A673 (cell line): ENCODE measurements at regions not wholly inside any gene's neighbourhood (a gene's known extent, or its start where the extent isn't known, plus 50 kb on each side); places are given as distances from the start of the nearest gene placed in this dataset.

Experiments used
- BruUV-seq: library from RNA; stranded (reverse); fragments of 400-500 nt; replicated peaks from 2 replicates; lab custom pipeline; 2021; lab: Mats Ljungman, UMichigan
- CTCF ChIA-PET: fragments of 300-600 bp; sonication (Branson Sonifier 250); formaldehyde crosslinking; loops from one replicate; lab custom pipeline; 2022; ENCODE audit warnings: antibody characterized with exemption; lab: Charles Lee
- POLR2A ChIA-PET: fragments of 300-600 bp; sonication (Branson Sonifier 250); formaldehyde crosslinking; loops from one replicate; lab custom pipeline; 2022; ENCODE audit warnings: antibody characterized with exemption; ENCODE audit not compliant: low non-redundant PET; lab: Charles Lee
- DNase-seq: peaks from one replicate; pipeline ENCODE4 v3.0.0-alpha.2; 2015; ENCODE audit warnings: low spot score
- H3K27ac ChIP-seq: fragments of 200-600 bp; sonication (generic); 2 replicates; pipeline ENCODE4 v1.5.1; 2016; ENCODE audit warnings: mixed run types, low read depth, mild to moderate bottlenecking, mixed read lengths, antibody characterized with exemption, low read length; ENCODE audit not compliant: poor library complexity, severe bottlenecking
- H3K27me3 ChIP-seq: fragments of 200-600 bp; sonication (generic); replicated peaks from 2 replicates; pipeline ENCODE4 v1.6.1; 2017; ENCODE audit warnings: mixed run types, low read depth, mild to moderate bottlenecking, mixed read lengths, antibody characterized with exemption, low read length; ENCODE audit not compliant: insufficient read depth, poor library complexity
- H3K36me3 ChIP-seq: fragments of 200-600 bp; sonication (generic); 2 replicates; pipeline ENCODE4 v1.6.1; 2016; ENCODE audit warnings: mixed run types, mild to moderate bottlenecking, mixed read lengths, antibody characterized with exemption, low read length; ENCODE audit not compliant: insufficient read depth, poor library complexity, severe bottlenecking
- H3K4me1 ChIP-seq: fragments of 200-600 bp; sonication (generic); 2 replicates; pipeline ENCODE4 v1.6.1; 2017; ENCODE audit warnings: mixed run types, mild to moderate bottlenecking, mixed read lengths, antibody characterized with exemption, low read length; ENCODE audit not compliant: insufficient read depth, poor library complexity, severe bottlenecking
- H3K4me3 ChIP-seq: fragments of 200-600 bp; sonication (generic); 2 replicates; pipeline ENCODE4 v1.5.1; 2016; ENCODE audit warnings: low read depth, mixed run types, mild to moderate bottlenecking, mixed read lengths, low read length; ENCODE audit not compliant: poor library complexity, severe bottlenecking
- H3K9me3 ChIP-seq: fragments of 200-600 bp; sonication (generic); 2 replicates; pipeline ENCODE4 v1.6.1; 2016; ENCODE audit warnings: mixed run types, low read depth, mild to moderate bottlenecking, mixed read lengths, antibody characterized with exemption, low read length; ENCODE audit not compliant: poor library complexity, severe bottlenecking
- EZH2 ChIP-seq: fragments of 200-600 bp; sonication (generic); IDR thresholded peaks from 2 replicates; pipeline ENCODE4 v1.6.1; 2017; ENCODE audit warnings: borderline replicate concordance, low read depth, mild to moderate bottlenecking, mixed read lengths, antibody characterized with exemption, low read length; ENCODE audit not compliant: poor library complexity, severe bottlenecking
- intact Hi-C: fragments of 100-400 bp; cut with micrococcal nuclease; formaldehyde crosslinking; loops from one replicate; pipeline ENCODE4 v1.10.0; 2022; ENCODE audit not compliant: unreplicated experiment
- TF ChIP-seq, protein P1 (sequence below): fragments of 300-800, 200-600 bp; sonication (generic); conservative IDR thresholded peaks from 2 replicates; pipeline ENCODE4 v1.5.1; 2017; ENCODE audit warnings: low read depth, mild to moderate bottlenecking, antibody characterized with exemption, low read length, moderate library complexity, mixed read lengths

GRCh38 chr16:77488652-77489051 lies 53.8 kb upstream of the ADAMTS18 start:
- Histone ChIP-seq H3K4me3 (no peak overlapping the region), H3K27ac (no peak overlapping the region), H3K4me1 (no peaks in the 10 kb centered on the region), H3K9me3 (no peaks in the 10 kb centered on the region), H3K36me3 (no peaks in the 10 kb centered on the region), H3K27me3 (peaks cover 4% of the 10 kb centered on the region)
- no TSS peak for BruUV-seq
- no peak for TF ChIP-seq EZH2
- TF ChIP-seq, protein P1, sequence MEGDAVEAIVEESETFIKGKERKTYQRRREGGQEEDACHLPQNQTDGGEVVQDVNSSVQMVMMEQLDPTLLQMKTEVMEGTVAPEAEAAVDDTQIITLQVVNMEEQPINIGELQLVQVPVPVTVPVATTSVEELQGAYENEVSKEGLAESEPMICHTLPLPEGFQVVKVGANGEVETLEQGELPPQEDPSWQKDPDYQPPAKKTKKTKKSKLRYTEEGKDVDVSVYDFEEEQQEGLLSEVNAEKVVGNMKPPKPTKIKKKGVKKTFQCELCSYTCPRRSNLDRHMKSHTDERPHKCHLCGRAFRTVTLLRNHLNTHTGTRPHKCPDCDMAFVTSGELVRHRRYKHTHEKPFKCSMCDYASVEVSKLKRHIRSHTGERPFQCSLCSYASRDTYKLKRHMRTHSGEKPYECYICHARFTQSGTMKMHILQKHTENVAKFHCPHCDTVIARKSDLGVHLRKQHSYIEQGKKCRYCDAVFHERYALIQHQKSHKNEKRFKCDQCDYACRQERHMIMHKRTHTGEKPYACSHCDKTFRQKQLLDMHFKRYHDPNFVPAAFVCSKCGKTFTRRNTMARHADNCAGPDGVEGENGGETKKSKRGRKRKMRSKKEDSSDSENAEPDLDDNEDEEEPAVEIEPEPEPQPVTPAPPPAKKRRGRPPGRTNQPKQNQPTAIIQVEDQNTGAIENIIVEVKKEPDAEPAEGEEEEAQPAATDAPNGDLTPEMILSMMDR: no peak
- ChIA-PET POLR2A (no interaction called here), CTCF (no interaction called here)
- DNase-seq: no peak
- intact Hi-C loops: no loop called here

- no peak for TF ChIP-seq EZH2
- TF ChIP-seq, protein P1: no peak
- BruUV-seq: no TSS peak
- CTCF ChIA-PET: no interaction called here
- Histone ChIP-seq H3K4me1 (no peaks in the 10 kb centered on the region), H3K36me3 (no peaks in the 10 kb centered on the region), H3K4me3 (no peak overlapping the region), H3K9me3 (no peaks in the 10 kb centered on the region), H3K27me3 (no peaks in the 10 kb centered on the region), H3K27ac (no peak overlapping the region)
- POLR2A ChIA-PET: no interaction called here
- no peak for DNase-seq
- intact Hi-C loops: no loop called here
Observed at GRCh38 chr16:77491091-77491490, 56.3 kb upstream of the ADAMTS18 start.

DNA sequence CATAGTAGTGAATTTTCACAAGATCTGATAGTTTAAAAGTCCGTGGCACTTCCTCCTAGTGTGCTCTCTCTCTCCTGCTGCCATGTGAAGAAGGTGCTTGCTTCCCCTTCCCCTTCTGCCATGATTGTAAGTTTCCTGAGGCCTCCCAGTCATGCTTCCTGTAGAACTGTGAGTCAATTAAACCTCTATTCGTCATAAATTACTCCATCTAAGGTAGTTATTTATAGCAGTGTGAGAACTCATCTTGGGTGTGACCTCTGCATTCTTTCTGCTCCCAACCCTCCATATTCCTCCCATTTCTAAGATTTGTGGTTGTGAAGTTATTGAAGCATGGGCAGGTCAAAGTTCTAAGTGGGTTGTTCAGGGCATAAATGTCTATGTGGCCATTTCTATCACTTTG lies 62.1 kb upstream of the ADAMTS18 start:
- DNase-seq: no peak
- CTCF ChIA-PET: no interaction called here
- Histone ChIP-seq H3K9me3 (no peaks in the 10 kb centered on the region), H3K4me3 (no peak overlapping the region), H3K27ac (no peak overlapping the region), H3K27me3 (peaks cover 17% of the 10 kb centered on the region), H3K4me1 (no peaks in the 10 kb centered on the region), H3K36me3 (no peaks in the 10 kb centered on the region)
- intact Hi-C loops: no loop called here
- TF ChIP-seq, protein P1: no peak
- TF ChIP-seq EZH2: no peak
- no TSS peak for BruUV-seq
- POLR2A ChIA-PET: no interaction called here
